CD1c-positive myeloid dendritic cell (primary cell): ENCODE measurements at regions not wholly inside any gene's neighbourhood (a gene's known extent, or its start where the extent isn't known, plus 50 kb on each side); places are given as distances from the start of the nearest gene placed in this dataset.
"Not testable (repeated sequence)": the region's sequence is repeated elsewhere in the genome, so short reads cannot be mapped to it uniquely, and the experiment has no call there.

Source experiments
- DNase-seq: peaks from one replicate; pipeline ENCODE4 v3.0.0-alpha.2; 2016; ENCODE audit errors: extremely low spot score

DNA sequence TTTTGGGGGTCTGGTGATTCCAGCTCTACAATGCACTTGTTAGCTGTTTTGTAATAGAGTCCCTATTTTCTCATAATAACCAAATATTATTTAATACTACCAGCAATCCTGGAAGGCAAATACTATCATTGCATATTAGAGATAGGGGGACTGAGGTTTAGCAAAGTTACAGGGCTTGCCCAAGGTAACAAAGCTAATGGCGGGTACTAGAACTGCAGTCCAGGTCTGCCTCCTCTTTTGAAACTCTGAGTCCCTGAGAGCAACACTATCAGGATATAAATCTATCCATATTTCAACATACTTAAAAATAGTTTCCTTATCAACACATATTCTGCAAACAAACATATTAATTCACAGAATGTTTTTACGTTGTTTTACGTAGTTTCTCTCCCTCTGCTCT lies 235.5 kb upstream of the ACVR2A start:
- no peak for DNase-seq

DNA sequence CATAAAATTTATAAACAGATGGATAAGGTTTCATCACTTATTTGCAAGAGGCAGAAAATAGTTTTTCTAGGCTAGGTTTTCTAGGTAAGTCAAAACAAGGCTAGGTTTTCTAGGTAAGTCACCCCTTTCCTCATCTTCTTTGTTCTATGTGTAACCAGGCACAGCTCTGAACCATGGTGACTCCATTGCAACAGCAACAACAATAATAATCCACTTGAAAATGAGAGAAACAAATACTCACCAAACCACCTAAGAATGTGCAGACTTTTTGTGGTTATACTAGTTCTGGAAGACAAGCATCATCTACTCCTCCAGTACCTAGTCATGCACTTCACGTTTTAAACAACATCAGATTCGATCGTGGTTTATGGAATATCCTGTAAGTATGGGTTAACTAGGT lies 237.4 kb upstream of the ACVR2A start:
- DNase-seq, result no peak

DNA sequence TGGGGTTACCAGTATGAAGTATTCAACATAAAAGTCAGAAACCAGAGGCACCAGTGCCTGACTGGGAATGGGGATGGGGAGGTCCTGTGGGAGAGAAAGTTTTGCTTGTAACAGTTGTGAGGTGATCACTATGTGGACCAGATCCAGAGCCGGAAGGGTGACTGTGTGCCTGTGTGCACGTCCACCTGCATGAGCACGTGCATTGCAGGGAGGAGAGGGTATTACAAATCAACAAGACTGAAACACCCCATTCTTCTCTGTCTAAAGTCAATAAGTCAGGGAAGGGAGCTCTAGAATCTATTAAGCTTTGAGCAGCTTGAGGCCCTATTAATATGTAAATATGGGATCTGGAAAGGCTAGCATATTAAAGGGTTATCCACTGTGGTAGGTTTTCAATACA lies 241.0 kb upstream of the ACVR2A start:
- DNase-seq, result no peak

DNA sequence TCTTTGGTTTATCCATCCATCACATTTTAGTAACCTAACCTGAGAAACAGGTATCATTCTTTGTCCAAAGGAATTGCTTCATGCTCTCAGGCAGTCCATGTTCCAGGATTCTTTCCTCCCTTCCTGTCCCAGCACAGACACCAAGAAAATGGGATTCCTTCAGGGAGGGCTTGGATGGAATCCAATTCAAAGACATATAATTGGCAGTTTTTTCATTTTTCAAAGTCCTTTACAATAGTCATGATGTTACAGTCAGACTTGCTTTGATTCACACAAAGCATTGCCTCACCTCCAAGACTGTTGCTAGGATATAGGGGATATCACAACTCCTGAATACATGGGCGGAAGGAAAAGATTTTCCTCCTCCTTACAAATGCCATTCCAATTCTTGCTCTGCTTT lies 241.4 kb upstream of the ACVR2A start:
- DNase-seq, result no peak

DNA sequence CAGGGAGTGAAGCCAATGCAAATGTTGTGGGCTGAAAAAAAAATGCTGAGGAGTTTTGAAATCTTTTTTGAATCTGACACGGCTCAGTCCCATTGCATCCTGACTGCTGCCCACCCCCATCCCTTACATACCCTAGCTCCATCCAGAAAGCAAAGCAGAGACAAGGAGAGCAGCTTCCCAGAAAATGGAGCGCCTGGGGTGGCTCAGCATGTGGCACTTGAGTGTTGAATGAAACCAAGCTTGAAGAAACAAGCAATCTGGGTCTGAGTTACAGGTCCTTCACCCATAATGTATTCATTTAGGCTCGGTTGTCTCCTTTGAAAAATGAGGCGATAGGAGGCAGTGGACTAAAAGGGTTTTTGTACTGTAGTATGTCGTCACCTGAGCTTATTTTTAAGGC lies 244.2 kb upstream of the ACVR2A start:
- no peak for DNase-seq

DNA sequence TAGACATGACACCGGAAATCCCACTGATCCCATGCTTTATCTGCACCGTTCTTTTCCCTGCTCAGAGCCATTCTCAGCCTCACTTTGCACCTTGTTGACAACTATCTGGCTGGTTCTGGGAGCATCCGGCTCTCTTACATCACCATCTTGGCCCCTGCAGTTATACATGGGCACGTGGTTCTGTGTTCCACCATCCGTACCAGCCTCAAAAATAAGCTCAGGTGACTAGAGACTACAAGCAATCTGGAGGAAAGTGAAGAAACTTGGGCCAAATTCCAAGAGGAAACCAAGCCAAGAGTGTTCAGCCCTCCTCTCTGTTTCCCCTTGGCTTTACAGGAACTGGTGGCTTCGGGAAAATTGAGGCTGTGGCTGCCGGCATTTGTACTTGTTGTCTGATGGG lies 244.6 kb upstream of the ACVR2A start:
- no peak for DNase-seq

DNA sequence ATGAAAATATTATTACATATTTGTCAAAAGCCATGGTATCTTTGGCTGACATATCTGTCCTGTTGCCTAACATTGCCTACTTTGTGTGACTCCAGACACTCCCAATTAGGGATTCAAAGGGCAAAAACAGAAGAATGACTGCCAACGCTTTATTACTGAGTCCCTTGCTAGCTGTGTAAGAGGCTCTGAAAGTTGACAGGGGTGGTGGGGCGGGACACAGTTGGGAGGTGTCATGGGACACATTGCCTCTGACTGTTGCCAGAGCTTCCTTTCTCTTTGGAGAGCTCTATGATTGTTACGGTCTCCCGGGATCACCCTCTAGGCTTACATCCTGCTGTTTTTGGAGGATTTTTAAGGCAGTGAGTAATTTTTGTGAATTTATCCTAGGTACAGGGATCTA lies 249.6 kb upstream of the ACVR2A start:
- no peak for DNase-seq

DNA sequence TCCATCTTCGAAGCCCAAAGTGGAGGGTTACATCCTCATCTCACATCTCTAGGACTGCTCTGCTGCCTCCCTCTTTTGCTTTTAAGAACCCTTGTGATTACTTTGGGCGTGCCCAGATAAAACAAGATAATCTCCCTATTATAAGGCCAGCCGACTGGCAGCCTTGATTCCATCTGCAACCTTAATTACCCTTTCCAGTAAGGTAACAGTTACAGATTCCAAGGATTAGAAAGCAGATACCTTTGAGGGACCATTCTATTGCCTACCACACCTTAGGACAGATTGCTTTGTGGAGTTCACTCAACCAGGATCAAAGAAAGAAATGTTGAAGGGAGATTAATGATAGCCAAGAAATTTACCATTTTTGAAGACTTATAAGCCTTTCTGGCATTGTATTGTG lies 250.8 kb upstream of the ACVR2A start:
- DNase-seq, result no peak

DNA sequence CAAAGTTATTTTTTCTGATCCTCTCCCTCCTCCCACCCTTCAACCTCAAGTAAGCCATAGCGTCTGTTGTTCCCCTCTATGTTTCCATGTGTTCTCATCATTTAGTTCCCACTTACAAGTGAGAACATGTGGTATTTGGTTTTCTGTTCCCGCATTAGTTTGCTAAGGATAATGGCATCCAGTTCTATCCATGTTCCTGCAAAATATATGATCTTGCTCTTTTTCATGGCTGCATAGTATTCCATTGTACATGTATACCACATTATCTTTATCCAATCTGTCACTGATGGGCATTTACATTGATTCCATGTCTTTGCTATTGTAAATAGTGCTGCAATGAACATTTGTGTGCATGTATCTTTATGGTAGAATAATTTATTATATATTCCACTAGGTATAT lies 252.0 kb upstream of the ACVR2A start:
- DNase-seq, result not testable (repeated sequence)

DNA sequence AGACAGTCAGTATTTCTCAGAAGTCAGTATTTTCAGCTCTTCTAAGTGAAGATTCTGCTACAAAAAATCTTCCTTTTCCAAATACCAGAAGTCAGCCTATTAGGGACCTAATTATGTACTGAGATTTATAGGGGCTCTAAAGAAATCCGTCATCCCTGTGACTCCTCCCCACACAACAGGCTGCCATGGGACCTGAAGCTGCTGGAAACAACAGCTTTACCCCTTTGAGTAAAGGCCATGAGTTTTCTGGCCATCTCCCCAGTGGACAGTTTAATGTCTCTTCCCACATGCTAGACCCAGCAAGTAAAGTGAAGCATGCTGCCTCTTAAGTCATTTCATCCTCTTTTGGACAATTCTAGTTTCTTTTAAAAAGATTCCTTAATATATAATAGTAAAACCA lies 255.7 kb upstream of the ACVR2A start:
- DNase-seq, result no peak

DNA sequence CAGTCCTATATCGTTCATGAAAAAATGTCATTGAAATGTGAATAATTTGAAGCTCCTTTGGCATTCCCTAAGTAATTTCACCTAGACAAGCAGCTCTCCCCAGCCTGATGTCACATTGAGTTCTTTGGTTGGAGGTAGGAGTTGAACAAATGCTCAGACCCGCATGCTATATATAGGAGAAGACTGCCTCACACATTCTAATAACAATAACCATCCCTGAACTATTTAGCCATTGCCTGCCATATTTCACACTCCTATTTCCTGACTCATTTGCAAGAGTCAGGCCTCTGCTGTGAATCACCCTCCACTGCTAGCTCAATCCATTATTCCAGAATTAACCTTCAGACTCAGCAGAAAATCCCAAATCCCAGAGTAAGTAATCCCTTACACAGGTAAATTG lies 256.6 kb upstream of the ACVR2A start:
- no peak for DNase-seq

DNA sequence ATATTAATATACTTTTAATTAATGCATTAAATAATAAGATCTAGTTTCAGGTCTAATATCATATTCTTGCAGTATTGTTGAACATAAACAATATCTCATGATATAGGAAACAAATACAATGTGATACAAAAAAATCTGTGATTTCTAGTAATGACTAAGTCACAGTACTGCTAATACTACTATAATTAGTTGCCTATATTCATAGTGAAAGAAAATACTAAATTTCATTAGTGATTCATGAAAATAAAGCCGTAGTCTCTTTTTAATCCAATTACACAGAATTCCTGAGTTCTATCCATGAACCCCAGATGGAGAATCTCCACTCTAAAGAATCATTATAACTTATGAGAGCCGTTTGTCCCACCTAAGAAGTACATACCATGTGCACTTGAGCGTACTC lies 266.3 kb upstream of the ACVR2A start:
- no peak for DNase-seq

DNA sequence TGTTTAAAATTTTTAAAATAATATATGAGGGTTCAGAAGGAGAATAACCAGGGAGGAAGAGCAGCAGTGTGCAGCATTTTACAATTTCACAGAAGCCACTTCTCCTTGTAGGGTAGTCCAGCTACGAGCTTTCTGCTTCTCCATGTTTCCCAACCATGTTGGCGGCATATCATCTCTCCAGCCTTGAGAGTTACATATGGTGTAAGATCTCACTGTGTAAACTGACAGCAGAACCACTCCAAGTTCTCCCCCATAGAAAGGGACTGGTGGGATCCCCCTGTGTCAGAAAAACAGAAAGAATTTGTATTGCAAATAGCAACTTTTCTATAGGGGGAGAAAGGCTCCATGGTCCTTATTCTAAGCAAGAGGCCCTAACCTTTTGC lies 266.8 kb upstream of the ACVR2A start:
- DNase-seq, result no peak

DNA sequence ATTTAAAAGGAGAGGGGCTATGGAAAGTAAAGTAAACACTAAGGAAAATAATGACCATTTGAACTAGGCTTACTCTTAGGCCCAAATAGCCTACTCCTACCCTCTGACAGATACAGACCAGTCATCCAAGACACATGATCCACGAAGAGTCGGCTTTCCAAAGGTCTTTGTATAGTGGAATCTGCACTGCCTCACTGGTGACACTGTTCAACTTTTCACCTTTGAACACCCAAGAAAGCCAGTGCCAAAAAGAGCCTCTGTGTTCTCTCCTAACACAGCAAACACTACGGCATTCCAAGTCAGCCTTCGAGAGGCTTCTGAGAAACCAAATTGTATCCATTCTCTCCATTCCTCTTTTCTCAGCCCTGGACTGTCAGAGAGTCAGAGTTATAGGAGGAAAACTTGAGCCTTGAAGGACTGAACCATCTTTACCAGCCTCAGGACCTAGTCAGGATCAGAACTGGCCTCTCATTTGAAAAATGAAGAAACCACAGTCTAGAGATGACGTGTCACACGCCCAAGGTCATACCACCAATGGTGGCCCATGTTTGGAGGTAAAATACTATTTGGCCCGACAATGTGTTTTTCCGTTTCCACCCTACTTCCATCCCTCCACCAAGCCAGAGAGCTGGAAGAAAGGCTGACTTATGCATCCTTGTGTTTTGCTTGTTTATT lies 267.4 kb upstream of the ACVR2A start:
- no peak for DNase-seq

DNA sequence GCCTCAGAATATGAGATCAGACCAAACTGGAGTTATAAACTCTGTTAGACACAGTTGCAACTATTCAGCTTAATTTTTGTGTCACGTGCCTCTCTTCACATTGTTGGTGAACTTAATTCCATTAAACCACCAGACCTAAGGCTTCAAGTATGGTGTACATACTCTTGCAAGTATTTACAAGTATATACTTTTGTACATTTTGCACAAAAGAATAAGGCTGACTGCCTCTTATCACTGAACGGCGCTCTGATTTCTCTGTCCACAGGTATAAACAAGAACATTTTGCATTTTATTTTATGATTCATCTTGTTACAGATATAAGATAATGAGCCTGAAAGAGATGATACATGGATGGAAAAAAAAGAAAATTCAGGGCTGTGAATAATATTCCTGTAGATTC lies 269.7 kb upstream of the ACVR2A start:
- DNase-seq, result no peak

DNA sequence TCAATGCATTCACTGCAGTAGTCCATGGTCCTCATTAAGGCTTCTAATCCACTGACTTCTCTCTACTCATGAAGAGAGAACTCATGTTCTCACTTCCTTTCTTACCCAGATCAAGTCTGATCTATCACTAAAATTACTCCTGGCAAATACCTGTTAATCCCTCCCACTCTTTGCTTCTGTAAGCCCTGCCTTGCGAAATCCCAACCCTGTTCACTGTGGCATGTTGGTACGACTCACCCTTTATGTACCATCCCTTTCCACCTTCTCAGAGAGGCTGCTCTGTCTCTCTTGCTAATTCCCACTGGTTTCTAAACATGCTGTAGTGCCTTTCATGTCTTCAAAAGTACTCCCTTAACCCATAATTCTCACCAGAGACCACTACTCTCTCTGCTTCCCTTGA lies 272.2 kb upstream of the ACVR2A start:
- no peak for DNase-seq

DNA sequence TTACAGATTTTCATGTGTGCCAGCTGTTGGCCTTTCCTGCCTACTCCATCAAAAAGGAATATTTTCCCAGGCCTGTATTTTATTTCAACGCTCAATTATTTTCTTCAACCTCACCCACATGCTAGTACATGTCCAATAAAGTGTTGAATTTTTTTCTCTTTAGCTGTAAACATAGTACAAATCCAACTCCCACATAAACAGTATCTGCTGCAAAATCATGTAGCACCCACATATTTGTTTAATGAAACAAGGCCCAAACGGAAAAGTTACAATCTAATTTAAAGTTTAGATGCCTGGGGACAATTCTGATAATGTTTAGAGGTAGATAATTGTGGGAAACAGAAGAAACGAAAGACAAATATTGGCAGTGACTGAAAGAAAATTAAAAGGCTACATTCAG lies 275.4 kb upstream of the ACVR2A start:
- DNase-seq, result no peak

DNA sequence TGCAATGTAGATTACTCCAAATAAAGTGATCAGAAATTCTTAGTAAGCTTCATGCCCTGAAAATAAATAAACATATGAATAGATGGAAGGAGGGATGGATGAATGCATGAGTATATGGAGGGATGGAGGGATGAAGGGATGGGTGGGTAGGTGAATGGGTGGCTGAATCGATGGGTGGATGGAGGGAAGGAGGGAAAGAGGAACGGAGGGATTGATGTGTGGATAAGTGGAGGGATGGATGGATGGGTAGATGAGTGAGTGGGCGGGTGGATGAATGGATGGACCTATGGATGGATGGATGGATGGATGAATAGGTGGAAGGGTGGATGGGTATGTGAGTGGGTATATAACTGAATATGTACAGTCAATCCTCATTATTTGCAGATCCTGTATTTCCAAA lies 276.7 kb upstream of the ACVR2A start:
- no peak for DNase-seq

DNA sequence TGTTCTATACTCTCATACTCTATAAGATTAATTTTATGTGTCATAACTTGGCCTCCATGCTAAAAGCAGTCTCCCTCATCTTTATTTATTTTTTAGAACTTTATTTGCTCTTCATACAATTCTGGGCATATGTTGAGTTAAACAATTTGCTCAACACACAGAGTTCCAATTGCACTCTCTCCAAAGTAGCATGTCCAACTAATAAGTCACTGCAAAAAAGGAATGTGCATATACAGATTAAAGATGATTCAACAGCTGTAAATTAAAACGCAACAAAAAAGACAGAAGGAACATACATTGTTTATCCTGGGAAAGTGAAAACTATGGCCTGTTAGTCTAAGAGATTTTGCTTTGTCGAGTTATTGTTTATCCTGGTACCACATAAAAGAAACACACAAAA lies 277.7 kb upstream of the ACVR2A start:
- DNase-seq, result no peak

DNA sequence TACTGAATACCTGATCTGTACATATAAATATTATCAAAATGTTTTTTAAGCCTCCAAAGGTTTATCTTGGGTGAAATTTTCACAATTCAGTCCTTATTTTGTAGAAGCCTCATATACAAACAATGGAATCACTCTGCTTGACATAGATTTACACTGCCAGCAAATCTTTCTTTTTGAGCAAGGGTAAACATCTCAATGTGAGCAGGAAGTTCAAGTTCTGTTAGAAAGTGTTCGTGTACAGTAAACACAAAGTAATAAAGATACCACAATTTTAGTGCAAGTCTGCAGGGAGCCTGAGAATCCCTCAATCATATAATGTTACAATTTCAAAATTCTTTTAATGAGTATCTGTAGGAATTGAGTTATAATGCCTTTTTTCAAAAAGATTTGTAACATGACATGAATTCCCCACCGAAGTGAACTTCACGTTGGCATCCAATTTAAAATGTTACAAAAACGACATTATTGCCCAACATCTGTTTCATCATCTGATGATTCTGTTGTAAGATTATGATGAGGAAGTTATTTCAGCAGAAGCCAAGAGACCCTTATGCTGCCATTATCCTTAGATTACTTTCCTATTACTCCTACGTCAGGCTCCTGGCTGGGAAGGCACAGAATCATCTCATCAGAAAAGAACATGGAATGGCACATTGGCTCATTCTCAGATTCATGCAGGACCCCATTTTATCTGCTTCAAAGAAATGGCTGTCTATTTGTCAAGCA lies 283.9 kb upstream of the ACVR2A start:
- DNase-seq, result peak; percentile 82

DNA sequence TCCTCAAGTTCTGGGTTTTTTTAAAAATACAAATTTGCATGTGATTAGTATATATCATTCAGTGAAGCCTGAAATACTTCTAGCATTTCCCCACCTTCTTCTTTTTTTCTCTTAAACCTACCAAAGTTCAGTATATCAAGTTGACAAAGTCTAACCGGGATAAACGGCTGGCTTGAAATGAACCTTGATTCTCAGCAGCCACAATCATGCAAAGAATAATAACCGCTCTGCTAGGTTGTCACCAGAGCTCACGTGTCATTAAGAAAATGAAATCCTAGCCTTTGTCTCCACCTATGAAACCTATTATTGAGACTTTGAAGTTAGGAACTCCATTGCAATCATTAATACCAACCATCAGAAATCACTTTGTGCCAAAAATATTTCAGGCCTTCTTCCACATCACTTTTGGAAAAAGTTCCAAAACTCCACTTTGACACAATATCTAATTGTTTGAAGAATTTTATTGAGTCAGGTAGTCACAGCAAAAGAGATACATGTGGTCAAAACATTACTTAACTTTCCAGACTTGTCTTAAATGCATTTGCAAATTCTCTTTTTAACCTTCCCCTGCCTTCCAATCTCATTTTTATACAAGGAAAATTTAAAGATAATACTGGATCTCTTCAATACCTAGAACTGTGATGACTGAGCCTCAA lies 285.6 kb upstream of the ACVR2A start:
- DNase-seq, result no peak

DNA sequence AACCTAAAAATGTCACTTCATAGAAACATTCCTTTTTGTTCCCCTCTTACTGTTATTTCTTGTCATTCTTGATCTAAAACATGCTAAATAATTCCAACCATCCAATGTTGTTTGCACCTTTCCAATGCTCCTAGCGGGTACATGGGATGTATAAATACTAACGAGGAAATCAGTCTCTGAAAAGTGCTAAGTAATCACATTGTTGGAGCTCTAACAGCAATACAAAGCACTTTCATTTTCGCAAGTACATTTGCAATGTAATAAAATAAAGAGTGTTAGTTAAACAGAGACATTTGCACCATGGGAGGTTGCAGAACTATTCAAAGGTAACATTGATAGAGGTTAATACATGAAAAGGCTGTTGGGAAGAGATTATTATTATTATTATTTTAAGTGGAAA lies 286.2 kb upstream of the ACVR2A start:
- DNase-seq, result no peak

DNA sequence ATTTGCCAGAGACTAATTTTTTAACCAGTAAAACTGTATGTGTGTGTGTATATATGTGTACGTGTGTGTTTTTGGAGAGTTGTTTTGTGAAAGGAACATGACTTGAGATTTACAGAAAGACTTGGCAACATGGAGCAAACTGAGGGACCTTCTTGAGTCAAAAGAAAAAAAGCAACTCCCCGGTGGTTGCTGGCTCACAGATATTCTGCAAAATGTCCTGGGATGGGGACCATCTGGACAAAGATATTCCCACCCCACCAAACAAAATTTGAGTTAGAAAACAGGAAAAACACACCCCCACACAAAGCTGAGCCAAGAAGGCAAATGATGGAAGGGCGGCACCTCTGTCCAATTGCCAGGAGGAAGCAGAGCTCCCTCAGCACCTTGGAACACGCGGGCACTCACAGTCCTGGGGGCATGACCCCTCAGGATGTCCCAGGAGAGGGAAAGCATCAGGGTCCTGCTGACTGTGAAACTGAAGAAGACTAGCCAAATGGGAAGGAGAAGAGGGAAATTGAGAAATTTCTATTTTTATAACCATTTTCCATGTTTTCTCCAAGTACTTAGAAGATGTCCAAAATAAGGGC lies 290.2 kb upstream of the ACVR2A start:
- DNase-seq, result no peak
